Right lobe of liver (tissue), 6 donors: ENCODE measurements at regions not wholly inside any gene's neighbourhood (a gene's known extent, or its start where the extent isn't known, plus 50 kb on each side); places are given as distances from the start of the nearest gene placed in this dataset.

Experiments used
- ATAC-seq, 4 donors: fragments of 200-7000 bp; cut with Tn5 transposase; one replicate each; pipeline ENCODE4 v1.9.1; 2020; ENCODE audit warnings: mild to moderate bottlenecking in 4 of 4, moderate library complexity in 4 of 4
- DNase-seq, 3 donors: peaks; one replicate each; pipeline ENCODE4 v3.0.0-alpha.2; 2020
- H3K27ac ChIP-seq, 3 donors: fragments of 200-600 bp; one replicate each; pipeline ENCODE4 v1.8.0; 2022
- H3K27me3 ChIP-seq, 2 donors: fragments of 200-600 bp; one replicate each; pipeline ENCODE4 v1.8.0; 2022
- H3K36me3 ChIP-seq, 4 donors: fragments of 200-600 bp; sonication (generic) in 1 of 4; one replicate each; pipeline versions ENCODE4 v1.5.1 to v1.8.0; 2017 to 2022; ENCODE audit warnings: control low read depth in 1 of 4
- H3K4me1 ChIP-seq, 4 donors: fragments of 200-600 bp; sonication (generic) in 1 of 4; one replicate each; pipeline versions ENCODE4 v1.5.1 to v1.8.0; 2017 to 2022; ENCODE audit warnings: control low read depth in 1 of 4
- H3K4me3 ChIP-seq, 3 donors: fragments of 200-600 bp; one replicate each; pipeline ENCODE4 v1.8.0; 2022
- H3K9me3 ChIP-seq, 4 donors: fragments of 200-600 bp; sonication (generic) in 1 of 4; one replicate each; pipeline versions ENCODE4 v1.5.1 to v1.8.0; 2017 to 2022; ENCODE audit warnings: control low read depth in 1 of 4
- POLR2A ChIP-seq: fragments of 450-650 bp; IDR thresholded peaks from one replicate; pipeline ENCODE4 v1.6.1; 2017; ENCODE audit warnings: antibody characterized with exemption, mild to moderate bottlenecking
- WGBS: methylation state at CpG from one replicate; pipeline ENCODE4 v1.1.6; 2018; ENCODE audit warnings: low coverage, low lambda C conversion rate; ENCODE audit not compliant: insufficient coverage; ENCODE audit errors: missing lambda C conversion rate; 5-methylcytosine and 5-hydroxymethylcytosine counted together
- intact Hi-C, 2 donors: fragments of 100-400 bp; cut with DNase I; formaldehyde crosslinking; loops; one replicate each; pipeline versions ENCODE4 v1.11.2 to v1.14.1; 2022
- TF ChIP-seq, protein P1 (sequence below), 4 donors: fragments of 200-600 bp in 3 of 4; fragments of 450-650 bp in 1 of 4; IDR thresholded peaks; one replicate each; pipeline versions ENCODE4 v1.5.1 to v1.8.0; 2016 to 2022; ENCODE audit warnings: antibody characterized with exemption in 4 of 4, mild to moderate bottlenecking in 2 of 4
- donor health status: DM: no; HTN: yes; CAD: no.
- donor health status: DM: no; HTN: no; CAD: no.
- donor health status: DM: no; HTN: no; CAD: no.
- donor health status: DM: no; HTN: yes; CAD: no.
- donor health status: DM: no; HTN: yes; CAD: no.

DNA sequence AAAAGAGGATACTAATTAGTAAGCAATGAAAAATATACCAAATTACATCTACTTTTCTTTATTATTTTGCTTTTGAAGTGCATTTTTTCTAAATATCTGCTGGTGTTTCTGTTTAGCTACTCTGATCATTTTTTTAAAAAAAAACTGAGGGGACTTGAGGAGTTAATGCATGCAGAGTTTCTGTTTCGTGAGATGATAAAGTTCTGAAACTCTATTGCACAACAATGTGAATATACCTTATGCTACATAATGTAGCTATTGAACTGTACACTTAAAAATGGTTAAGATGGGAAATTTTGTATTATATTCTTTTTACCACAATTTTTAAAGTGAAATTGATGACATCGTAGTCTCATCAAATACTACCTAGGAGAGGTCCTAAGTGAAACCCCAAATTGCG, 288.3 kb upstream of the NR4A3 start:
- DNase-seq (no peak), ATAC-seq (no peak)
- H3K4me3 ChIP-seq, result no peak overlapping the region
- no peak overlapping the region for H3K27ac ChIP-seq
- H3K9me3 ChIP-seq, result no peaks in the 10 kb centered on the region
- no peak for TF ChIP-seq POLR2A
- TF ChIP-seq, protein P1, sequence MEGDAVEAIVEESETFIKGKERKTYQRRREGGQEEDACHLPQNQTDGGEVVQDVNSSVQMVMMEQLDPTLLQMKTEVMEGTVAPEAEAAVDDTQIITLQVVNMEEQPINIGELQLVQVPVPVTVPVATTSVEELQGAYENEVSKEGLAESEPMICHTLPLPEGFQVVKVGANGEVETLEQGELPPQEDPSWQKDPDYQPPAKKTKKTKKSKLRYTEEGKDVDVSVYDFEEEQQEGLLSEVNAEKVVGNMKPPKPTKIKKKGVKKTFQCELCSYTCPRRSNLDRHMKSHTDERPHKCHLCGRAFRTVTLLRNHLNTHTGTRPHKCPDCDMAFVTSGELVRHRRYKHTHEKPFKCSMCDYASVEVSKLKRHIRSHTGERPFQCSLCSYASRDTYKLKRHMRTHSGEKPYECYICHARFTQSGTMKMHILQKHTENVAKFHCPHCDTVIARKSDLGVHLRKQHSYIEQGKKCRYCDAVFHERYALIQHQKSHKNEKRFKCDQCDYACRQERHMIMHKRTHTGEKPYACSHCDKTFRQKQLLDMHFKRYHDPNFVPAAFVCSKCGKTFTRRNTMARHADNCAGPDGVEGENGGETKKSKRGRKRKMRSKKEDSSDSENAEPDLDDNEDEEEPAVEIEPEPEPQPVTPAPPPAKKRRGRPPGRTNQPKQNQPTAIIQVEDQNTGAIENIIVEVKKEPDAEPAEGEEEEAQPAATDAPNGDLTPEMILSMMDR (IDR thresholded peaks at IDR 0.05), result no peak
- 79% methylated on average over 3 of the region's 3 CpGs for WGBS
- no peaks in the 10 kb centered on the region for H3K36me3 ChIP-seq
- no peaks in the 10 kb centered on the region for H3K4me1 ChIP-seq
- no peaks in the 10 kb centered on the region for H3K27me3 ChIP-seq
- intact Hi-C loops, result no loop called here

GRCh38 chr9:99537996-99538395, 283.7 kb upstream of the NR4A3 start:
- DNase-seq (no peak), ATAC-seq (no peak)
- Histone ChIP-seq H3K36me3 (no peaks in the 10 kb centered on the region), H3K27me3 (no peaks in the 10 kb centered on the region), H3K9me3 (no peaks in the 10 kb centered on the region), H3K27ac (no peak overlapping the region), H3K4me1 (no peaks in the 10 kb centered on the region), H3K4me3 (no peak overlapping the region)
- TF ChIP-seq, protein P1 (IDR thresholded peaks at IDR 0.05), result no peak
- no peak for TF ChIP-seq POLR2A
- intact Hi-C loops, result no loop called here

DNA sequence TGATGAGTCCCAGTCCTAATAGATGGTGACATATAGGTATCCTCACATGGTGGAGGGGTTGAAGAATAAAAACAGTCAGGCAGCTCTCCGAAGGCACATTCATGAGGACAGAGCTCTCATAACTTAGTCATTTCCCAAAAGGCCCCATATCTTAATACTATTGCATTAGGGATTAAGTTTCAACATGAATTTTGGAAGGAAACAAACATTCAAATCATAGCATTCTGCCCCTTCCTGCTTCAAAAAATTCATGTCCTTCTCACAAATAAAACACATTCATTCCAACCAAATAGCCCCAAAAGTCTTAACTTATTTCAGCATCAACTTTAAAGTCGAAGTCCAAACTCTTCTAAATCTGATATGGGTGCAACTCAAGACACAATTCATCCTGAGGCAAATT, 277.2 kb upstream of the NR4A3 start:
- no peak for DNase-seq

DNA sequence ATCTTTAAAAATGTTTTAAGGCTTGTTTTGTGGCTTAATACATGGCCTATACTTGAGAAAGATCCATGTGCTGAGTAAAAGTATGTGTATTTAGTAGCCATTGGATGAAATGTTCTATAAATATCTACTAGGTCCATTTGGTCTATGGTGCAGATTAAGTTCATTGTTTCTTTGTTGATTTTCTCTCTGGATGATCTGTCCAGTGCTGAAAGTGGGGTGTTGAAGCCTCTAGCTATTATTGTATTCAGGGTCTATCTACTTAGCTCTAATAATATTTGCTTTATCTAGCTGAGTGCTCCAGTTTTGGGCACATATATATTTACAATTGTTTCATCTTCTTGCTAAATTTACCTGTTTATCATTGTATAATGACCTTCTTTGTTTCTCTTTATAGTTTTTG, 272.2 kb upstream of the NR4A3 start:
- Histone ChIP-seq H3K27me3 (no peaks in the 10 kb centered on the region), H3K4me3 (no peak overlapping the region), H3K36me3 (no peaks in the 10 kb centered on the region), H3K27ac (no peak overlapping the region), H3K4me1 (no peaks in the 10 kb centered on the region), H3K9me3 (no peaks in the 10 kb centered on the region)
- ATAC-seq (no peak), DNase-seq (no peak)
- TF ChIP-seq, protein P1 (IDR thresholded peaks at IDR 0.05), result no peak
- no peak for TF ChIP-seq POLR2A
- intact Hi-C loops, result no loop called here

More for the DNA sequence above, 277.2 kb upstream of the NR4A3 start:
- 37% methylated on average over 2 of the region's 2 CpGs for WGBS
- Histone ChIP-seq H3K4me1 (no peaks in the 10 kb centered on the region), H3K9me3 (no peaks in the 10 kb centered on the region), H3K27me3 (no peaks in the 10 kb centered on the region), H3K27ac (no peak overlapping the region), H3K36me3 (no peaks in the 10 kb centered on the region), H3K4me3 (no peak overlapping the region)
- intact Hi-C loops, result no loop called here
- TF ChIP-seq, protein P1 (IDR thresholded peaks at IDR 0.05), result no peak
- no peak for TF ChIP-seq POLR2A
- ATAC-seq, result no peak

- no peaks in the 10 kb centered on the region for H3K27me3 ChIP-seq
- H3K27ac ChIP-seq, result no peak overlapping the region
- no peak overlapping the region for H3K4me3 ChIP-seq
- 56% methylated on average over 4 of the region's 4 CpGs for WGBS
- H3K4me1 ChIP-seq, result no peaks in the 10 kb centered on the region
- no peaks in the 10 kb centered on the region for H3K36me3 ChIP-seq
- intact Hi-C loops, result no loop called here
- DNase-seq, result no peak
- ATAC-seq, result no peak
- H3K9me3 ChIP-seq, result no peaks in the 10 kb centered on the region
- TF ChIP-seq POLR2A, result no peak
- TF ChIP-seq, protein P1 (IDR thresholded peaks at IDR 0.05), result no peak
These were observed 265.9 kb upstream of the NR4A3 start for GRCh38 chr9:99555792-99556191.
